ENCODE measurements at regions not wholly inside any gene's neighbourhood (a gene's known extent, or its start where the extent isn't known, plus 50 kb on each side); places are given as distances from the start of the nearest gene placed in this dataset.
"Not testable (repeated sequence)": the region's sequence is repeated elsewhere in the genome, so short reads cannot be mapped to it uniquely, and the experiment has no call there.

- DNase-seq, result not testable (repeated sequence)
Observed at GRCh38 chr6:20346948-20347347, 54.7 kb upstream of the E2F3 start.

- no peak for DNase-seq
Observed at GRCh38 chr6:20348041-20348440, 53.6 kb upstream of the E2F3 start.

- no peak for DNase-seq
Observed at GRCh38 chr6:20349225-20349624, 52.5 kb upstream of the E2F3 start.

- no peak for DNase-seq
Observed at GRCh38 chr6:20350215-20350614, 51.5 kb upstream of the E2F3 start.

GRCh38 chr6:20351534-20351933, 50.1 kb upstream of the E2F3 start:
- no peak for DNase-seq
